ENCODE measurements at regions not wholly inside any gene's neighbourhood (a gene's known extent, or its start where the extent isn't known, plus 50 kb on each side); places are given as distances from the start of the nearest gene placed in this dataset.

DNA sequence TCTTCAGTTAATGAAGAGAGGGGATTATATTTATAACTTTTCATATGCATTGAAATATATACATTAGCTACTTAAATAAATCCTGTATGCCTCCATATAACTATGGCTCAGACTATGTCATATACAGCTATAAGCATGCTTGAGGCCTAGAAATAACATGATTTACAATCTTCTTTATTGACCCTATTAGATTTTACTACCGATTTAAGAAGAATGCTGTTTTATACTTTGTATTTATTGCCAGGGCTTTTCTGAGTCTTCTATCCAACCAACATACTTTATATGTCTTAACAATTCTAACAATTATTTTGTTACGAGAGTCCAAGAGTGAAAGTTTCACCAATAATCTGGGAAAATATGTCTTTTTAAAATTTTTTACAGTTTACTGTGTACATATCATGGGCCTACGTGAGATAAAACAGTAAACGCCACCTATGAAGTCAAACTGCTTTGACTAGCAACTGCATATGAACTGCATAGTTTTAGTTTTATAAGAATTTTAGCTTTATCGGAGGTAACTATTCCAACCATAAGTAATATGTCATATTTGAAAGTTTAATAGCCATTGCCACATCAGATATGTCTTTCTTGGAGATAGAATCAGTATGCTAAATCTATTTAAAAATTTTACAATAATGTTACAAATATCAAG is 861.0 kb downstream of the USP25 start:
- Histone ChIP-seq H3K9me3 (replicated peaks) (no peaks in the 10 kb centered on the region), H3K27ac (no peak overlapping the region), H3K27me3 (replicated peaks) (no peaks in the 10 kb centered on the region), H3K36me3 (no peaks in the 10 kb centered on the region), H3K4me3 (no peak overlapping the region), H3K4me1 (replicated peaks) (peaks cover 4% of the 10 kb centered on the region; the same call in 1 of the 2 replicates)
- no peak for DNase-seq (ENCODE audit: low read depth in 1 of 2, low spot score in 2 of 2)

DNA sequence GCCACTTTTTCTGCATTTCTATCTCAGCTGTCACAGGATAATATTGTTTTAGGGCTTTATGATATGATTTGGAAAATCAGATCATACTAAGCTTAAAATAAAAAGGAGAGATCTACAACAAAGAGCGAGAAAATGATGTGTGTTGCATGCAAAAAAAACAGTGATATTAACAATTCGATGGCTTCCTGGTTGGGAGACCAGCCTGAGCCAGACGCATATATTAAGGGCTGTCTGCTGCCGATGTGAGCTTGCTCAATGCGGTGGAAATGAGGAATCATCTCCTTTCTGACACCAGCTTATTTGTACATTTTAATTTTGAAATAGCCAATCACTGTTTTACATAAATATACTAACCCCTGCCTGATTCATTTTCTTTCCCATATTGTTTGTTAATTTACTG is 862.6 kb downstream of the USP25 start:
- no peak overlapping the region for H3K4me3 ChIP-seq
- H3K9me3 ChIP-seq (replicated peaks) = no peaks in the 10 kb centered on the region
- no peak overlapping the region for H3K27ac ChIP-seq
- no peaks in the 10 kb centered on the region for H3K36me3 ChIP-seq
- no peak for DNase-seq (ENCODE audit: low read depth in 1 of 2, low spot score in 2 of 2)
- no peaks in the 10 kb centered on the region for H3K27me3 ChIP-seq (replicated peaks)
- no peaks in the 10 kb centered on the region for H3K4me1 ChIP-seq (replicated peaks)

DNA sequence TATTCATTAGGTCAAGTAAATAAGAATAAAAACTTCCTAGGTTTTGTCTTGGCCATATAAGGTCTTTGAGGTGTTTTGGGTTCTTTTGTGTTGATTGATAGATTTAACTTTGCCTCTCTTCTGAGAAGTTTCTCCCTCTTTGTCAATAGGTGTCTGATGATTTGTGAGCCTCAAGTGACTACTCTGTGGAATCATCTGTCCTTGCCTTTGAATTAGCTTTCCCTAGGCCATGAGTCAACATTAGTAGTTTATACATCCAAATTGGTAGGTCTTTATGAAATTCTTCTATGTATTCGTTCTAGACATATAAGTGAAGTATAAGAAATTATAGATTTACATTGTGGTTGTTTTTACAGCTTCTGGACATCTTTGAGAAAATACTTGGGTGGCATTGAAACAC is 864.4 kb downstream of the USP25 start:
- no peak for DNase-seq (ENCODE audit: low read depth in 1 of 2, low spot score in 2 of 2)
- no peak overlapping the region for H3K27ac ChIP-seq
- H3K4me3 ChIP-seq = no peak overlapping the region
- H3K9me3 ChIP-seq (replicated peaks) = no peaks in the 10 kb centered on the region
- no peaks in the 10 kb centered on the region for H3K27me3 ChIP-seq (replicated peaks)
- no peaks in the 10 kb centered on the region for H3K36me3 ChIP-seq
- H3K4me1 ChIP-seq (replicated peaks) = no peaks in the 10 kb centered on the region

DNA sequence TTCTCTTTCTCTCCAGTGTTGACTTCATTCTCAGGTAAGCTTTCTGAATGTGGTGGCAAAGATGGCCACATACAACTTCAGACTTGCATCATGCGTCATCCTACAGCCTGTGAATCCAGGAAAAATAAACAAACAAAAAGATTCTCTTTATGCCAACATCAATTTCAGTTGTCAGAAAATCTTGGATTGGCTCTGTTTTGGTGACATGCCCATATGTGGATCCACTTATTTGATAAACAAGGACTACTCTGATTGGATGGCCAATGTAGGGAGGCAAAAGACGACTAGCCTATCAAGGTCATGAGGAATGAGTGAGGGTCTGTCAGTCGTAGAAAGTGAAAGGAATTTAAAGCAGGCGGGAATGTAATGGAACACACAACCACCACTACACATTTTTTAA is 866.6 kb downstream of the USP25 start:
- H3K27me3 ChIP-seq (replicated peaks) = no peaks in the 10 kb centered on the region
- no peak overlapping the region for H3K4me3 ChIP-seq
- H3K36me3 ChIP-seq = no peaks in the 10 kb centered on the region
- H3K27ac ChIP-seq = no peak overlapping the region
- no peaks in the 10 kb centered on the region for H3K9me3 ChIP-seq (replicated peaks)
- no peak for DNase-seq (ENCODE audit: low read depth in 1 of 2, low spot score in 2 of 2)
- H3K4me1 ChIP-seq (replicated peaks) = no peaks in the 10 kb centered on the region

DNA sequence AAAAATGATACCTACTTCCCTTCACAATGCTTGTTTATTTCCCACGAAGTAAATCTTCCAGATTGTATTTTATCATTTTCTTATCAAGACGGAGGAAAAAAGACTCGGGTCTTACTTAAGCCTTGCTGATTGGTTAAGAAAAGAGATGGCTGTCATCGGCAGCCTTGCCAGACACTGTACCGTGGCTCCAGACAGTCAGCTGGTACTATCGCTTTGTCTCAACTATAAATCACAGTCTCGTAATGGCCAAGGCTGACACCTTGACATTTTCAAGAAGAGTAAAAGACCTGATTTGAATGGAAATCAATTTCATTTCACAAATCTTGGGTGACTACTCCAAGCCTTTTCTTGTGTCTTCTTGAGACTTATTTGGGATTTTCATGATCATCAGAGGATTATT is 868.0 kb downstream of the USP25 start:
- H3K27ac ChIP-seq = no peak overlapping the region
- H3K9me3 ChIP-seq (replicated peaks) = no peaks in the 10 kb centered on the region
- no peaks in the 10 kb centered on the region for H3K4me1 ChIP-seq (replicated peaks)
- no peaks in the 10 kb centered on the region for H3K36me3 ChIP-seq
- DNase-seq (ENCODE audit: low read depth in 1 of 2, low spot score in 2 of 2) = no peak
- no peak overlapping the region for H3K4me3 ChIP-seq
- H3K27me3 ChIP-seq (replicated peaks) = no peaks in the 10 kb centered on the region

DNA sequence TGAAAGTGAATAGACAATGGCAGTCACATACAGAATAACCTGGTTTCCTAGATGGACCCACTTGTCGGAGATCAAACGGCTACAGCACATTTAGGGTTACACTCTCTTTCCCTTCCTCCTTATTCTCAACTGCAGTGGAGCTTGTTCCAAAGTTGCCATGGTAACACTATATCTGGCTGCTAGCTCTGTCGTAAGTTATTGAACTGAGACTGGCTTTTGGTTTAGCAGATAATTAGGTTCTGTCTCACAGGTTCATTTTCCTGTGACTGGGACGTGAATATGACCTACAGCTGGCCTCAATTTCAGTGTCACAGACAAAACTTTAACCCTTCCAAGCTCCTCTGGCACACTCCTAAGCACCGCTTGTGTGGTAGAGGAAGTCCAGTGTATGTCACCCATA is 875.8 kb downstream of the USP25 start:
- no peaks in the 10 kb centered on the region for H3K4me1 ChIP-seq (replicated peaks)
- no peak overlapping the region for H3K27ac ChIP-seq
- H3K4me3 ChIP-seq = no peak overlapping the region

DNA sequence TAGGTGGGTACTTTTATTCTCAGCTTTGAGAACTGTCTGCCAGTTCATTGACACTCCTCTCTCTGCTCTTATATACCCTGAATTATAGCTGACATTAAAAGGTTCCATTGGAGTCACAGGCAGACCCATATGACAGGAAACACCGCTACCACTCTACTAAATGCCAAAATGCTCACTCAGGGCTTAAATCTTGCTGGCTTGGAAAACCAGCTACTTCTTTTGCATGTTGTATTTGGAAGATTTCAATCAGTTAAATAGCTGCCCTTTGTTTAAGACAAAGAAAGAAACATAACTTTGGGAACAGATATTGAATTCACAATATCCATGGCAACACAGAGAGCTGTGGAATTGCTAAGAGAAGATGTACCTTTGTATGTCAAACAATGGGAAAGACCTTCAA is 876.5 kb downstream of the USP25 start:
- no peaks in the 10 kb centered on the region for H3K27me3 ChIP-seq (replicated peaks)
- no peak overlapping the region for H3K27ac ChIP-seq
- H3K4me1 ChIP-seq (replicated peaks) = no peaks in the 10 kb centered on the region
- DNase-seq (ENCODE audit: low read depth in 1 of 2, low spot score in 2 of 2) = no peak
- H3K9me3 ChIP-seq (replicated peaks) = no peaks in the 10 kb centered on the region
- no peak overlapping the region for H3K4me3 ChIP-seq
- no peaks in the 10 kb centered on the region for H3K36me3 ChIP-seq

More for the DNA sequence above, 875.8 kb downstream of the USP25 start:
- H3K36me3 ChIP-seq = no peaks in the 10 kb centered on the region
- DNase-seq (ENCODE audit: low read depth in 1 of 2, low spot score in 2 of 2) = no peak
- H3K27me3 ChIP-seq (replicated peaks) = no peaks in the 10 kb centered on the region
- H3K9me3 ChIP-seq (replicated peaks) = no peaks in the 10 kb centered on the region

DNA sequence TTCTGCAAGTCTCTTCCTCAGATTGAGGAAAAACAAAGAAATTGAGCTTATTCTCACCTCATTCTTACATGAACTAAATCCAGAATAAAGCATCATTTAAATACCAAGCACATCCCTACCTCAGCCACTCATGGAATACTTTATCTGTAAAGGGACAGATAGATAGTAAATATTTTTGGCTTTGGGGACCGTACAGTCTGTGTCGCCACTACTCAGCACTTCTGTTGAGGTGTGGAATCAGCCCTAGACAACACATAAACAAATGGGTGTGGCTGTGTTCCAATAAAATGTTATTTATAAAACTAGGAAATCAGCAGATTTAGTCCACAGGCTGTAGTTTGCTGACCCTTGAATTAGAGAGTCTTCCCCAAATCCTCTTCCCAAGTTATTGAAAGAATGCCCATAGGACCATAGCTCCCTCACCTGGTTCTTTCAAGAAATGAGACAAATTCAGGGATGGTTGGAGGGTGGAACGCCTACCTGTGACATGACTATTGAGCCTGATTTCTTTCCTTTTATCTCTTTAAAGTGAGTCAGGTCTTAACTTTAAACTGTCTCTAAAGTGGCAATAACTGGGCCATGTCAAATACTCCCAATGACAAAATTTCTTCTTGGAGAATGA is 878.5 kb downstream of the USP25 start:
- Histone ChIP-seq H3K36me3 (no peaks in the 10 kb centered on the region), H3K27me3 (replicated peaks) (no peaks in the 10 kb centered on the region), H3K27ac (no peak overlapping the region), H3K4me1 (replicated peaks) (no peaks in the 10 kb centered on the region), H3K9me3 (replicated peaks) (no peaks in the 10 kb centered on the region), H3K4me3 (no peak overlapping the region)
- no peak for DNase-seq (ENCODE audit: low read depth in 1 of 2, low spot score in 2 of 2)

DNA sequence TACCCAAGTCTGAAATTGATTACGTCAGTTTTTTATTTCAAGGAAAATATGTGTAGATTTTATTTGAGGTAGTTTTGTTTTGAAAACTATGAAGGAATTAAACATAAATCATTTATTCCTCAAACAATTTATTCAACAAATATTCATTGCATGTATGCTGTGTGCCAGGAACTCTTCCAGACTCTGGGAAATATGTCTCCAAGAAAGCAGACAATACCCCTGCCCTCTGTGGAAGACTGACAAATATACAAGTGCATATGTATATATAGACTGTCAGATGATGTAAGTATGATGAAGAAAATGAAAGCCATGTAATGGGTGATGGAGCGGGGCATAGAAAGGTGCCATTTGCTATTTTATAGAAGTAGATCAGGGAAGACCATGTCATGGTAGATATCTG is 889.5 kb downstream of the USP25 start:
- Histone ChIP-seq H3K27me3 (replicated peaks) (no peaks in the 10 kb centered on the region), H3K9me3 (replicated peaks) (no peaks in the 10 kb centered on the region), H3K4me1 (replicated peaks) (no peaks in the 10 kb centered on the region), H3K36me3 (no peaks in the 10 kb centered on the region), H3K4me3 (no peak overlapping the region), H3K27ac (no peak overlapping the region)
- no peak for DNase-seq (ENCODE audit: low read depth in 1 of 2, low spot score in 2 of 2)

DNA sequence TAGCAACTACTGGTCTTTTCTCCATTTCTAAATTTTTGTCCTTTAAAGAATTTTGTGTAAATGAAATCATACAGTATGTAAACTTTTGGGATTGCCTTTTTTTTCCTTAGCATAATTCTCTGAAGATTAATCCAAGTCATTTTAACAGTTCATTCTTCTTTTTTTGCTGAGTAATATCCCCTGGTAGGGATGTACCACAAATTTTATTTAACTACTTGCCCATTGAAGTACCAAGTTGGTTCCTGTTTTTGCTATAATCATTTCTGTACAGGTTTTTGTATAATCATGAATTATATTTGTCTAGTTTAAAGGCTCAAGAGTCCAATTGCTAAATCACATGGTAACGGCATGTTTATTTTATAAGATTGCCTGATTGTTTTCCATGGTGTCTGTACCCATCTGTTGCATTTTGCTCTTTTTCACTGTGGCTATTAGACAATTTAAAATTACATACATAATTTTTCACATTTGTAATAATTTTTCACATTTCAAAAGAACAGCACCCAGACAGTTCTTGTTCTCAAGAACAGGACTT is 891.1 kb downstream of the USP25 start:
- Histone ChIP-seq H3K27me3 (replicated peaks) (no peaks in the 10 kb centered on the region), H3K27ac (no peak overlapping the region), H3K4me3 (no peak overlapping the region), H3K4me1 (replicated peaks) (no peaks in the 10 kb centered on the region), H3K36me3 (no peaks in the 10 kb centered on the region), H3K9me3 (replicated peaks) (no peaks in the 10 kb centered on the region)
- DNase-seq (ENCODE audit: low read depth in 1 of 2, low spot score in 2 of 2) = no peak

DNA sequence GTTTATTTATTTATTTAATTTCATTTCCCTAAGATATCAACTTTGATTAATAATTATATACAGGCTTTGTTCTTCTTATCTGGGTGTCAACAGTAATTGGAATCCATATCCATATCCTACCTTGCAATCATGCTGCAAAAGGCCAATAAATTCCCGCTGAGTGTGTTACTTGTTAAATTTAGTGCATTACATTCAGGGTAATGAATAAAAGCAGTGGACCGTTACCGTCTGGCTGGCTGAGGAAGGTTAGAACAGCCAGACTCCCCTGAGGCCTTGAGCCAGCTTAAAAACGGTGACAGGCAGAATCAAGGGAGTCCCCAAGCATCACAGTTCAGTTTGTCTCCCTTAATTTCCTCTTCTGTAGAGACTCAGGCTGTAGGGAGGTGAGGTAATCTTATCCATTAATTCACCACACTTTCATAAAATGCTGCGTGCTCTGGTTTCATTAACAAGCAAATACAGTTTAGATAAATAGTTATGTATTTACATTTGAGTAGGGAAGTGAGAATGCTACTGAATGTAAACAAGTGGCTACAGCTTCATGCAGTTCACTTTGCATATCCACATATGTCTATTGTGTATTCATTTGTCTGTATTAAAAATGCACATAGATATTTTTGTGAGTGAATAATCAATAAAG is 888.2 kb upstream of the CXADR start:
- H3K27ac ChIP-seq = no peak overlapping the region
- no peaks in the 10 kb centered on the region for H3K36me3 ChIP-seq
- no peak for DNase-seq (ENCODE audit: low read depth in 1 of 2, low spot score in 2 of 2)
- H3K4me1 ChIP-seq (replicated peaks) = no peaks in the 10 kb centered on the region
- no peaks in the 10 kb centered on the region for H3K9me3 ChIP-seq (replicated peaks)
- no peak overlapping the region for H3K4me3 ChIP-seq
- H3K27me3 ChIP-seq (replicated peaks) = no peaks in the 10 kb centered on the region

DNA sequence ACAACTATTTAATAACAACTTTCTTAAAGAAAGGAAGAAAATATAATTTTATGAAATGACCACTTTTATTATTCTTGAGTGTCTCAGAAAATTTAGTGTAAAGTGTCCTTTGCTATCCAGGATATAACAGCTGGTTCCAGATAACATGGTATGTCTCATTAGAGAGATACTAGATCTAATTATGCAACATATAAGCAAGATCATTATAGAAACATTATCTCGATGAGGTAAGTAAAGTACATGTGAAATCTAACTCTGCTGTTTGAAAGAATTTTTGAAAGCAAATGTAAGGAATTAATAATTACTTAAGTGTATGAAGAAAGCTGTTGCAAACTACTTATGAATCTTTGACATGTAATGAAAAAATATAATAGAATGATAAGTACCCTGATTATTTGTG is 887.4 kb upstream of the CXADR start:
- DNase-seq (ENCODE audit: low read depth in 1 of 2, low spot score in 2 of 2) = no peak
- Histone ChIP-seq H3K36me3 (no peaks in the 10 kb centered on the region), H3K27ac (no peak overlapping the region), H3K4me3 (no peak overlapping the region), H3K27me3 (replicated peaks) (no peaks in the 10 kb centered on the region), H3K9me3 (replicated peaks) (no peaks in the 10 kb centered on the region), H3K4me1 (replicated peaks) (no peaks in the 10 kb centered on the region)

DNA sequence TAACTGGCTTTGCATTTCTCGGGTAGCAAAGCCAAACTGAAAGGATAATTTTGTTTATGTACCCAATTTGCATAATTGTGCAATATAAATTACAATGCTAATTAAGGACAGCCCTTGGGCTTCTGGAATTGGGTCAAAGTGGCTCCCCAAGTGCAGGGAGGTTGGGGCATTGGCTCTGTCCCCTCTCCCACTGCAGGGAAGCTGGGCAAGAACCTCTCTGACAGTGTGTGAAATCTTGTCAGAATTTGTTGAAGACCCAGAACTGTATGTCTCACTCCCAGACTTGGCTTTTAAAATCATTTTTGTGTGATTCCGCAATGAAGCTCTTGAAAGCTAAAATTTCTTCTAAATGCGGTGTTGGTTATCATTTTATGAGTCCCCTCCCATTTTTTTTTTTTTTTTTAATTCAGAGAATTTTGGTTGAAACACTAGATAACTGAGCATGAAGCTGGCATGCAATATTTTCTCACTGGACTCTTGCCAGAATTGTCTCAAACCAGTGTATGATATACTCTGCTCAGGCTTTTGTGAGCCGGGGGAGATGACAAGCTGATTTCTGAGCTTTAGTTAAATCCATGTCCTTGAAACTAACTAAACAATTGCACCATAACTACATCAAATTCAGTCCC is 878.9 kb upstream of the CXADR start:
- no peak overlapping the region for H3K27ac ChIP-seq
- H3K36me3 ChIP-seq = no peaks in the 10 kb centered on the region
- H3K4me3 ChIP-seq = no peak overlapping the region
- no peaks in the 10 kb centered on the region for H3K4me1 ChIP-seq (replicated peaks)
- no peaks in the 10 kb centered on the region for H3K9me3 ChIP-seq (replicated peaks)
- no peak for DNase-seq (ENCODE audit: low read depth in 1 of 2, low spot score in 2 of 2)
- no peaks in the 10 kb centered on the region for H3K27me3 ChIP-seq (replicated peaks)

DNA sequence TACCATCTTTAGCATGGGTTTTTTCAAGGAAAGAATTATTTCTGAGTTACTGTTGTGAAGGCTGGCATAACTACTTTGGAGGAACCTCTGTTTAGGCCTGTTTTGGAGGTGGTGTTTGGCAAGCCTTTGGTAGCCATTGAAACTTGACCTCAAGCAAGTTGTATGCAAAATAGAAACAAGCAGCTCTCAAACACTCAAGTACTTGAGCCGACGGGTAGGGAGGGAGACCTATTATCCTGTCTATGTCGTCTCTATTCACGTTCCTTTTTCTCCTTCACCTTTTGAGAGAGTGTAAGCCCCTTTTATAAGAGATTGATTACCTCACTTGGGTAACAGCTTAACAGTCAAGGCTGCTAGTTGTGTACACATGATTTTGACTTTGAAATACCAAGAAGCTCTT is 878.3 kb upstream of the CXADR start:
- Histone ChIP-seq H3K4me1 (replicated peaks) (no peaks in the 10 kb centered on the region), H3K36me3 (no peaks in the 10 kb centered on the region), H3K4me3 (no peak overlapping the region), H3K27me3 (replicated peaks) (no peaks in the 10 kb centered on the region), H3K27ac (no peak overlapping the region), H3K9me3 (replicated peaks) (no peaks in the 10 kb centered on the region)
- DNase-seq (ENCODE audit: low read depth in 1 of 2, low spot score in 2 of 2) = no peak
